Astrocyte (in vitro differentiated cells and primary cell): ENCODE measurements at regions not wholly inside any gene's neighbourhood (a gene's known extent, or its start where the extent isn't known, plus 50 kb on each side); places are given as distances from the start of the nearest gene placed in this dataset.

Experiments
- DNase-seq: peaks from one replicate; pipeline ENCODE4 v3.0.0-alpha.2; 2010; ENCODE audit warnings: low read depth
- FAIRE-seq: peaks from 2 replicates; lab custom pipeline; 2011; peaks lifted over from hg19 to GRCh38; lab: Jason Lieb, UNC
- H2AFZ ChIP-seq: 2 replicates; pipeline ENCODE4 v1.6.0; 2012; ENCODE audit warnings: low read depth, low read length, inconsistent platforms
- H3K27ac ChIP-seq: 2 replicates; pipeline ENCODE4 v1.5.1; 2011; ENCODE audit warnings: low read depth, low read length, inconsistent platforms
- H3K27me3 ChIP-seq: 2 replicates; pipeline ENCODE4 v1.6.0; 2011; ENCODE audit warnings: low read length, inconsistent platforms; ENCODE audit not compliant: insufficient read depth
- H3K36me3 ChIP-seq: 2 replicates; pipeline ENCODE4 v1.5.1; 2011; ENCODE audit warnings: low read length, inconsistent platforms; ENCODE audit not compliant: insufficient read depth
- H3K4me1 ChIP-seq: 2 replicates; pipeline ENCODE4 v1.5.1; 2011; ENCODE audit warnings: low read length, inconsistent platforms; ENCODE audit not compliant: insufficient read depth
- H3K4me2 ChIP-seq: 2 replicates; pipeline ENCODE4 v1.6.0; 2012; ENCODE audit warnings: low read length, inconsistent platforms
- H3K4me3 ChIP-seq: 2 replicates; pipeline ENCODE4 v1.5.1; 2011; ENCODE audit warnings: low read depth, mild to moderate bottlenecking, low read length, inconsistent platforms; ENCODE audit not compliant: insufficient read depth
- H3K79me2 ChIP-seq: 2 replicates; pipeline ENCODE4 v1.6.0; 2012; ENCODE audit warnings: mild to moderate bottlenecking, low read length, inconsistent platforms; ENCODE audit not compliant: insufficient read depth
- H3K9ac ChIP-seq: 2 replicates; pipeline ENCODE4 v1.6.0; 2012; ENCODE audit warnings: mild to moderate bottlenecking, low read length, inconsistent platforms
- H3K9me3 ChIP-seq: 2 replicates; pipeline ENCODE4 v1.5.1; 2012; ENCODE audit warnings: low read depth, mild to moderate bottlenecking, low read length, inconsistent platforms; ENCODE audit not compliant: insufficient read depth
- H4K20me1 ChIP-seq: 2 replicates; pipeline ENCODE4 v1.6.0; 2012; ENCODE audit warnings: low read length, inconsistent platforms; ENCODE audit not compliant: insufficient read depth
- H3K27ac Mint-ChIP-seq: one replicate; pipeline ENCODE4 v1.8.0; 2021; ENCODE audit warnings: mild to moderate bottlenecking, mixed read lengths; ENCODE audit not compliant: unreplicated experiment
- H3K27me3 Mint-ChIP-seq: one replicate; pipeline ENCODE4 v1.8.0; 2021; ENCODE audit warnings: low read depth, mixed read lengths; ENCODE audit not compliant: unreplicated experiment
- H3K36me3 Mint-ChIP-seq: one replicate; pipeline ENCODE4 v1.8.0; 2021; ENCODE audit warnings: low read depth, mixed read lengths; ENCODE audit not compliant: unreplicated experiment
- H3K4me1 Mint-ChIP-seq: one replicate; pipeline ENCODE4 v1.8.0; 2021; ENCODE audit warnings: low read depth, mixed read lengths; ENCODE audit not compliant: unreplicated experiment
- H3K4me3 Mint-ChIP-seq: one replicate; pipeline ENCODE4 v1.8.0; 2021; ENCODE audit warnings: mild to moderate bottlenecking, moderate library complexity, mixed read lengths; ENCODE audit not compliant: unreplicated experiment
- H3K9me3 Mint-ChIP-seq: one replicate; pipeline ENCODE4 v1.8.0; 2021; ENCODE audit warnings: mild to moderate bottlenecking, mixed read lengths; ENCODE audit not compliant: unreplicated experiment
- EZH2 ChIP-seq: IDR thresholded peaks from 2 replicates; pipeline ENCODE4 v1.6.1; 2012; ENCODE audit warnings: mild to moderate bottlenecking, low read length, inconsistent platforms; ENCODE audit not compliant: insufficient read depth
- TF ChIP-seq, protein P1 (sequence below): IDR thresholded peaks from 2 replicates; pipeline ENCODE4 v1.5.1; 2011; ENCODE audit warnings: low read depth, mild to moderate bottlenecking, inconsistent platforms, low read length, moderate library complexity; ENCODE audit not compliant: insufficient read depth

DNA sequence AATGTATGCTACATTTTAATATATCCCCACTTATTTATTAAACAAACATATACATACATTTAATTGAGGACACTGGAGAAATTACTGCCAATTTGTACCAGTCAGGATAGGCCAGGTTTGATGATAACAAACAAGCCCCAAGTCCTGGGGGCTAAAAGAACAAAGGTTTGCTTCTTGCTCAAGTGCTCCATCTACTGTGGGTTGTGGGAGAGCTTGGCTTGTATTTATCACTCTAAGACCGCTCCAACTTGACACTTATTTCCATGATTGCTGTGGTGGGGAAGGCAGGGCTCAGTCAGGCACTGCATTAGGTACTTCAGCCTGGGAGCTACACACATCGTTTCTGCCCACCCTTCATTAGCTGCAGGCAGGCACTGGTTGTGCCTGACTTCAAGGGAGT is 136.6 kb upstream of the ZNF32 start:
- H3K27me3 ChIP-seq, result peaks cover 4% of the 10 kb centered on the region
- Mint-ChIP-seq H3K9me3 (peaks cover 7% of the 10 kb centered on the region), H3K36me3 (no peaks in the 10 kb centered on the region), H3K27ac (no peak overlapping the region), H3K4me1 (peaks cover 13% of the 10 kb centered on the region), H3K4me3 (no peak overlapping the region), H3K27me3 (peaks cover 16% of the 10 kb centered on the region)
- no peaks in the 10 kb centered on the region for H4K20me1 ChIP-seq
- no peaks in the 10 kb centered on the region for H3K36me3 ChIP-seq
- no peak overlapping the region for H3K27ac ChIP-seq
- H3K9me3 ChIP-seq, result no peaks in the 10 kb centered on the region
- no peak for TF ChIP-seq EZH2
- TF ChIP-seq, protein P1, sequence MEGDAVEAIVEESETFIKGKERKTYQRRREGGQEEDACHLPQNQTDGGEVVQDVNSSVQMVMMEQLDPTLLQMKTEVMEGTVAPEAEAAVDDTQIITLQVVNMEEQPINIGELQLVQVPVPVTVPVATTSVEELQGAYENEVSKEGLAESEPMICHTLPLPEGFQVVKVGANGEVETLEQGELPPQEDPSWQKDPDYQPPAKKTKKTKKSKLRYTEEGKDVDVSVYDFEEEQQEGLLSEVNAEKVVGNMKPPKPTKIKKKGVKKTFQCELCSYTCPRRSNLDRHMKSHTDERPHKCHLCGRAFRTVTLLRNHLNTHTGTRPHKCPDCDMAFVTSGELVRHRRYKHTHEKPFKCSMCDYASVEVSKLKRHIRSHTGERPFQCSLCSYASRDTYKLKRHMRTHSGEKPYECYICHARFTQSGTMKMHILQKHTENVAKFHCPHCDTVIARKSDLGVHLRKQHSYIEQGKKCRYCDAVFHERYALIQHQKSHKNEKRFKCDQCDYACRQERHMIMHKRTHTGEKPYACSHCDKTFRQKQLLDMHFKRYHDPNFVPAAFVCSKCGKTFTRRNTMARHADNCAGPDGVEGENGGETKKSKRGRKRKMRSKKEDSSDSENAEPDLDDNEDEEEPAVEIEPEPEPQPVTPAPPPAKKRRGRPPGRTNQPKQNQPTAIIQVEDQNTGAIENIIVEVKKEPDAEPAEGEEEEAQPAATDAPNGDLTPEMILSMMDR, result no peak
- peaks cover 7% of the 10 kb centered on the region for H3K4me1 ChIP-seq
- FAIRE-seq (no peak), DNase-seq (no peak)
- H3K4me3 ChIP-seq, result no peak overlapping the region
- no peak overlapping the region for H3K9ac ChIP-seq
- no peak overlapping the region for H3K4me2 ChIP-seq
- H3K79me2 ChIP-seq, result no peaks in the 10 kb centered on the region
- H2AFZ ChIP-seq, result no peak overlapping the region

DNA sequence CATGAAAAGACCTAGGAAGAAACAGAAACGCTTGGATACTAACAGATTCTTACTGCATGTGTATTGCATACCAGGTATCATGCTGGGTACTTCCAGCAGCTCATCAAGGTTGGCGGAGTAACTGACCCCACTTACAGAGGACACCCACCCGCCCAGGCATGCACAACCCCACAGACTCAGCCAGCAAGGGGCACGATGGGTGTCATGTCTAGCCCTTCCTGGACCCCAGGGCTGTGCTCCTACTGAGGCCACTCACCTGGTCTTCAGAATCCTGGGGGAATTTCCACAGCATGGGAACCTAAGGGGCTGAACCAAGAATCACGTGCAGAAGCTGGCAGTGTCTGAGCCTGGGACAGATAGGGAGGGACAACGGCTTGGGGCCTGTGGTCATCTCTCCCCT is 134.1 kb upstream of the ZNF32 start:
- FAIRE-seq, result no peak
- TF ChIP-seq EZH2, result no peak
- TF ChIP-seq, protein P1, result no peak

DNA sequence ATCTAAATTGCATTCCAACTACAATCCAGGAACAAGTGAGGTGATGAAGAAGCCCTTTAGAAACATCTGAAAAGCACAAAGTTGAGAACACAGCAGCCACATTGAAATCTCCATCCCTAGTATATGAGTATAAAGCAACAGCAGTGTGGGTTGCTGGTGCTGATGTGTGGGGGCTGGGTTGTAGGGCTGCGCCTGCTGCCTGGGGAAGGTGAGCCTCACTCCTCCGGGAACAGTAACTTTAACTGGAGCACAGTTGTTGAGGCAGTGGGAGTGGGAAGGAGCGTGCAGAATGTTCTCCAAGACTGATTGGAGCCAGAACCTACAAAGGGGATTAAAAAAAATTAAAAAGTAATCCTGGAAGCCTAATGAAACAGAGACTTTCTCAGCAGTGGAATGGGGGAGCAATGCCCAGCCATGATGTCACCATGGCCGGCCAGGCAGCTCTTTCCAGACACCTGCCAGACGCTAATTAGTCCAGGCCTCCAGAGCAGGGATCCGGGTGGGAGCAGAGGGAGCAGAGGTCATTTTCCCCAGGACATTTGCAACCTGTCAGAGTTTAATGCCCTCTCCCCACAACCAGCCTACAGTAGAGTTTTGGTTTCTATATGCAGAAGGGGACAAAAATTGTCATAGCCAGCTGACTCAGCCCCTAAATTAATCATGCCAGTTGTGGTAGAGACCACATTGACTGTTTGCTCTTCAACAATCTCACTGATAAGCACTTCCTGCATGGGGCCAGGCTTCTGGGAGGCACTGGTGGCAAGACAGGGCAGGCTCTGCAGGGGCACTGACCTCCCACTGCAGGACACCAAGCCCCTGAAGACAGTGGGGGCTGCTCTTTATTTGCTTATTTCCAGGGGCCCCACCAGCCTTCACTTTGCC is 133.0 kb upstream of the ZNF32 start:
- H3K9me3 Mint-ChIP-seq, result peaks cover 9% of the 10 kb centered on the region
- Histone ChIP-seq H4K20me1 (no peaks in the 10 kb centered on the region), H3K27ac (no peak overlapping the region), H3K4me2 (peak overlapping the region; percentile 18), H3K9me3 (no peaks in the 10 kb centered on the region), H3K27me3 (peaks cover 3% of the 10 kb centered on the region), H3K9ac (no peak overlapping the region), H3K4me3 (no peak overlapping the region), H3K36me3 (no peaks in the 10 kb centered on the region), H2AFZ (no peak overlapping the region), H3K4me1 (peaks cover 7% of the 10 kb centered on the region), H3K79me2 (no peaks in the 10 kb centered on the region)
- peaks cover 14% of the 10 kb centered on the region for H3K27me3 Mint-ChIP-seq
- H3K27ac Mint-ChIP-seq, result no peak overlapping the region
- no peak for FAIRE-seq
- TF ChIP-seq, protein P1, result no peak
- no peak for TF ChIP-seq EZH2
- no peak overlapping the region for H3K4me3 Mint-ChIP-seq
- H3K36me3 Mint-ChIP-seq, result no peaks in the 10 kb centered on the region
- peak; percentile 50 for DNase-seq
- peaks cover 13% of the 10 kb centered on the region for H3K4me1 Mint-ChIP-seq

More for the DNA sequence above, 134.1 kb upstream of the ZNF32 start:
- peaks cover 13% of the 10 kb centered on the region for H3K4me1 Mint-ChIP-seq
- H4K20me1 ChIP-seq, result no peaks in the 10 kb centered on the region
- peaks cover 7% of the 10 kb centered on the region for H3K4me1 ChIP-seq
- no peaks in the 10 kb centered on the region for H3K9me3 ChIP-seq
- H3K4me3 ChIP-seq, result no peak overlapping the region
- no peak overlapping the region for H3K4me3 Mint-ChIP-seq
- DNase-seq, result no peak
- no peak overlapping the region for H3K4me2 ChIP-seq
- H3K27ac ChIP-seq, result no peak overlapping the region
- H3K27ac Mint-ChIP-seq, result no peak overlapping the region
- peaks cover 7% of the 10 kb centered on the region for H3K9me3 Mint-ChIP-seq
- H3K36me3 ChIP-seq, result no peaks in the 10 kb centered on the region
- H3K27me3 Mint-ChIP-seq, result peaks cover 11% of the 10 kb centered on the region
- H3K36me3 Mint-ChIP-seq, result no peaks in the 10 kb centered on the region
- no peaks in the 10 kb centered on the region for H3K79me2 ChIP-seq
- H3K27me3 ChIP-seq, result peaks cover 4% of the 10 kb centered on the region
- no peak overlapping the region for H2AFZ ChIP-seq
- H3K9ac ChIP-seq, result no peak overlapping the region
